ENCODE measurements at regions not wholly inside any gene's neighbourhood (a gene's known extent, or its start where the extent isn't known, plus 50 kb on each side); places are given as distances from the start of the nearest gene placed in this dataset.
"Not testable (repeated sequence)": the region's sequence is repeated elsewhere in the genome, so short reads cannot be mapped to it uniquely, and the experiment has no call there.

DNA sequence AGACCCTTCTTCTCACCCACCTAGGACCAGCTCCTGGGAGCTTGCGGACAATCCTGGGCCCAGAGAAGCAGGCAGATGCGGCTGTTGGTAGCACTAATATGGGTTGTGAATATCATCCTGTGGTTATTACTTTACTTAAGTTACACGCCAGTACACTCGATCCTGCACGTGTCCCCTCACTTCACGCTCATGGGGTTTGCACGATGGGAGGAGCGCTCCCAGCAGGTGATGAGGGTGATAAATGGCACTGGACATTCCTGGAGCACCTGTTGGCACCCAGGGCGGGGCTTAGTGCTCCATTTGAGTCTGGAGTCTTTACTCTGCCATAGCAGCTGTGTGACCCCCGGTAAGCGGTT lies 335.1 kb downstream of the PREX1 start:
- ChIA-PET CTCF (no interaction called here), POLR2A (no interaction called here)
- TF ChIP-seq LEF1 (IDR thresholded peaks at IDR 0.05; ENCODE audit: borderline replicate concordance): no peak
- TF ChIP-seq L3MBTL2 (conservative IDR thresholded peaks at IDR 0.05): no peak
- TF ChIP-seq BHLHE40 (IDR thresholded peaks at IDR 0.05; ENCODE audit: borderline replicate concordance): no peak
- no peak for TF ChIP-seq ARNT (IDR thresholded peaks at IDR 0.05)
- TF ChIP-seq FOXM1 (IDR thresholded peaks at IDR 0.05; ENCODE audit: borderline replicate concordance): no peak
- TF ChIP-seq FOXA1 (IDR thresholded peaks at IDR 0.05): no peak
- TF ChIP-seq, protein P1, sequence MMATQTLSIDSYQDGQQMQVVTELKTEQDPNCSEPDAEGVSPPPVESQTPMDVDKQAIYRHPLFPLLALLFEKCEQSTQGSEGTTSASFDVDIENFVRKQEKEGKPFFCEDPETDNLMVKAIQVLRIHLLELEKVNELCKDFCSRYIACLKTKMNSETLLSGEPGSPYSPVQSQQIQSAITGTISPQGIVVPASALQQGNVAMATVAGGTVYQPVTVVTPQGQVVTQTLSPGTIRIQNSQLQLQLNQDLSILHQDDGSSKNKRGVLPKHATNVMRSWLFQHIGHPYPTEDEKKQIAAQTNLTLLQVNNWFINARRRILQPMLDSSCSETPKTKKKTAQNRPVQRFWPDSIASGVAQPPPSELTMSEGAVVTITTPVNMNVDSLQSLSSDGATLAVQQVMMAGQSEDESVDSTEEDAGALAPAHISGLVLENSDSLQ (IDR thresholded peaks at IDR 0.05): no peak
- TF ChIP-seq SP1 (IDR thresholded peaks at IDR 0.05): no peak
- DNase-seq (ENCODE audit: extremely low spot score): no peak

DNA sequence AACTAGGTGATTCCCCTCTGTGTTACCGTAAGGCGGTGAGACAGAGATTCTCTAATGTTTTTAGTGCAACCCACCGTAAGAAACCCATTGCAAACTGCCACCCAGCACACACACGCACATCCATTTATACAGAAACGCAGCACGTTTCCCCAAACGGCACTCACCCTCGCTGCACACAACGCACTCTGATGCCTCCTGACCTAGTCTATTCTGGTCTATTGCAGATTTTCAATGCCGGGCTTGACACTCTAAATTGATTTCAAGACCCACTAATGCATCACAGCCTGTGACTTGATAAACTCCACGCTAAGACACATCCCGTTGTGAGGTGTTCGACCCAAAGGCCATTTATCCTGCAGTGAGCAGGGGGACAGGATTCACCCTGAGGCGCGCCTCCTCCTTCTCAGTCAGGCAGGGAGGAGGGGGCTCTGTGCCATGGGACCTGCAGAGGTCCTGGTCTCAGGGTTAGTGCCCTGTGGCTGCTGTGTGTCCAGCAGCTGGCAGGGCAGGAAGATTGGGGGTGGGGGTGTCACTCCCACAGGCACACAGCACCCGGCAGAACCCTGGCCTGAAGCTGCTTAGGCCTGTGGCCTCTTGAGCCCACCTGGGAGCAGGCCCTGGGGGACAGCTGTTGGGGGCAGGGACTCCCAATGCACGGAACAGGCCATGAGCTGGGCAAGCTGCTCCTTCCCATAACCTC lies 335.6 kb downstream of the PREX1 start:
- no peak for TF ChIP-seq L3MBTL2 (conservative IDR thresholded peaks at IDR 0.05)
- TF ChIP-seq, protein P1 (IDR thresholded peaks at IDR 0.05): no peak
- no peak for TF ChIP-seq BHLHE40 (IDR thresholded peaks at IDR 0.05; ENCODE audit: borderline replicate concordance)
- no peak for TF ChIP-seq SUZ12 (IDR thresholded peaks at IDR 0.05)
- no peak for TF ChIP-seq ELF4 (IDR thresholded peaks at IDR 0.05)
- TF ChIP-seq FOXA1 (IDR thresholded peaks at IDR 0.05): no peak
- TF ChIP-seq TARDBP (IDR thresholded peaks at IDR 0.05): no peak
- TF ChIP-seq FOXK2 (IDR thresholded peaks at IDR 0.05): no peak
- no peak for TF ChIP-seq CTBP1 (IDR thresholded peaks at IDR 0.05; ENCODE audit: borderline replicate concordance)
- DNase-seq (ENCODE audit: extremely low spot score): no peak
- ChIA-PET CTCF (interaction anchor here (1.0 kb wide), 1 partner anchor 128 kb away, joined by 3 read pairs; no protein-coding TSS in a partner anchor), POLR2A (interaction anchor here (0.9 kb wide), 1 partner anchor 19 kb away, joined by 3 read pairs; no protein-coding TSS in a partner anchor)

DNA sequence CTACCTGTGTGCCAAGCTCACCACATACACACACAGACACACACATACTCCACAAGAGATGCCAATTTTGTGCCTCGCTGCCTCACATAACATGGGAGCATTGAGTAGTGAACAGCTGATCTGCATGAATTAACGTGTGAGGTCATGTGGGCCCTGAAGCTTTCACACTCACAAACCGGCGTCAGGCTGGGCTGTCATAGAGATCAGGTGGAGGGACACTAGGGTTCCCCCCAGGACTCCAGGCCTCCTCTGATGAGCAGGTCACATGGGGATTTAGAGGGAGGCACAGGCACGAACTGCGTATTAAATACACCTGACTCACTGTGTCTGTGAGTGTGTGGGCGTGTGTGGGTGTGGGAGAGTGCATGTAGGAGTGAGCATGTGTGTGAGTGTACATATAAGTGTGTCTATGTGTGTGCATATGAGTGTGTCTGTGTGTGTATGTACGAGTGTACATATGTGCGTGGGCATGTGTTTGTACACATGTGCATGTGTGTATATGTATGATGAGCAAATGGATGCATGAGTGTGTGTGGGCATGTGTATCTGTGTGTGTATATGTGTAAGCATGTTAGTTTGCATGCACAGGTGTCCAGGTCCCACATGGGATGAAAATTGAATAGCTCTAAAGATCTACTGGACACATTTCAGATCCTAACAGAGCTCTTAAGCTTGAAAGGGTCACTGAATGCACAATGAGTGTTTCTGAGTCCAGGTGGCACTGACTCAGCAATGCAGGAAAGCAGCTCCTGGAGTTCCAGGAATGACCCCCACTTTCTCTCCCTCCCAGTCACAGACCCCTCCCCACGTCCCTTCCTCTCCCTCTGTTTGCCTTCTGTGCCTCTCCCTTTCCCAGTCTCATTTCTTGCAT lies 336.6 kb downstream of the PREX1 start:
- TF ChIP-seq HDGF (IDR thresholded peaks at IDR 0.05; ENCODE audit: borderline replicate concordance) (no peak), SUZ12 (IDR thresholded peaks at IDR 0.05) (no peak), CTBP1 (IDR thresholded peaks at IDR 0.05; ENCODE audit: borderline replicate concordance) (no peak), SP1 (IDR thresholded peaks at IDR 0.05) (no peak), TARDBP (IDR thresholded peaks at IDR 0.05) (no peak), L3MBTL2 (conservative IDR thresholded peaks at IDR 0.05) (no peak), FOXA1 (IDR thresholded peaks at IDR 0.05) (no peak), ARNT (IDR thresholded peaks at IDR 0.05) (no peak), NFRKB (IDR thresholded peaks at IDR 0.05) (no peak), FOXK2 (IDR thresholded peaks at IDR 0.05) (no peak), FOXM1 (IDR thresholded peaks at IDR 0.05; ENCODE audit: borderline replicate concordance) (no peak), BHLHE40 (IDR thresholded peaks at IDR 0.05; ENCODE audit: borderline replicate concordance) (no peak), ZNF384 (IDR thresholded peaks at IDR 0.05) (no peak), LEF1 (IDR thresholded peaks at IDR 0.05; ENCODE audit: borderline replicate concordance) (no peak)
- TF ChIP-seq, protein P1 (IDR thresholded peaks at IDR 0.05): no peak
- ChIA-PET POLR2A (interaction anchor here (0.9 kb wide), 1 partner anchor 18 kb away, joined by 3 read pairs; no protein-coding TSS in a partner anchor), CTCF (interaction anchor here (1.0 kb wide), 1 partner anchor 129 kb away, joined by 3 read pairs; no protein-coding TSS in a partner anchor)
- DNase-seq (ENCODE audit: extremely low spot score): no peak

DNA sequence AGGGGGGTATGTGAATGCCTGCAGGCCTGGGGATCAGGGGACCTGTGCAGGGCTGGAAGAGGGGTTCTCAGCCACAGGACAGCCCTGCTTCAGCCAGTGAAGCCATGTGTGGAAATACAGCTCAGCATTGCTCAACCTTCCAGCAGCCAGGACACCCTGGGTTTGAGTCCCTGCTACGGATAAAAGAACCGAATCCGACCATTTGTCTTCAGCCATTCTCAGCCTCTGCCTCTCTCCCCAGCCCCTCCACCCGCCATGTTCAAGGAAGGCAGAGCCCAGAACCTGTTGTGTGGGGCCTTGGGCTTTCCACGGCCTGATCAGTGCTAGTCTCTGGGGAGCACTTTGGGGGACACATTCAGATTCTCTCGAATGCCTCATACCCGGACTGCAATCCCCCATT lies 337.5 kb downstream of the PREX1 start:
- DNase-seq (ENCODE audit: extremely low spot score); POLR2A ChIA-PET: not testable (repeated sequence)
- CTCF ChIA-PET: interaction anchor here (1.1 kb wide), 1 partner anchor 130 kb away, joined by 3 read pairs; no protein-coding TSS in a partner anchor

DNA sequence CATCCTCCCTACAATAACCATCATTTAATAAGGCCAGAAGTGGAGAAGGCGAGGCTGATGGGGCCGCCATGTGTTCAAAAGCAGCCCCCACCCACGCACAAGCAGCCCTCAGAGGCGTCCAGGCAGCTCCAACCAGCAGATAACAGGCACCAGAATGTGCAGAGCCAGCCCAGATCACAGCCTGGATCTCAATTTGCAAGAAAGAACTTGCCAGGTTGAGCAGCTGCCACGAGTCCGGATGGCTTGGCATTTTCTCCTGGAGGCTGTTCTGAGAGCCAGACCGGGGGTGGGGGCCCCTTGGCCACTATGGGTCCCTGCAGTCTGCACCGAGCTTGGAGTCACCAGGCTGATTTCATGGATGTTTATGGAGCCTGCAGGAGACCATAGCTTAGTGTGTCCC lies 338.1 kb downstream of the PREX1 start:
- ChIA-PET CTCF (interaction anchor here (1.1 kb wide), 1 partner anchor 131 kb away, joined by 3 read pairs; no protein-coding TSS in a partner anchor), POLR2A (no interaction called here)
- TF ChIP-seq BHLHE40 (IDR thresholded peaks at IDR 0.05; ENCODE audit: borderline replicate concordance) (no peak), SUZ12 (IDR thresholded peaks at IDR 0.05) (no peak), FOXA1 (IDR thresholded peaks at IDR 0.05) (no peak), TARDBP (IDR thresholded peaks at IDR 0.05) (no peak), ELF4 (IDR thresholded peaks at IDR 0.05) (no peak), FOXM1 (IDR thresholded peaks at IDR 0.05; ENCODE audit: borderline replicate concordance) (no peak), CTBP1 (IDR thresholded peaks at IDR 0.05; ENCODE audit: borderline replicate concordance) (no peak), ZNF384 (IDR thresholded peaks at IDR 0.05) (no peak), L3MBTL2 (conservative IDR thresholded peaks at IDR 0.05) (no peak)
- TF ChIP-seq, protein P1 (IDR thresholded peaks at IDR 0.05): no peak
- no peak for DNase-seq (ENCODE audit: extremely low spot score)

Data from HEK293T (cell line).